22Rv1 (cell line): ENCODE measurements at regions not wholly inside any gene's neighbourhood (a gene's known extent, or its start where the extent isn't known, plus 50 kb on each side); places are given as distances from the start of the nearest gene placed in this dataset.
"Not testable (repeated sequence)": the region's sequence is repeated elsewhere in the genome, so short reads cannot be mapped to it uniquely, and the experiment has no call there.

Source experiments
- ZFX ChIP-seq: fragments of 450-650 bp; IDR thresholded peaks from 2 replicates; pipeline ENCODE4 v1.6.1; 2017; ENCODE audit warnings: antibody characterized with exemption, borderline replicate concordance
- TF ChIP-seq, protein P1 (sequence below): fragments of 450-650 bp; IDR thresholded peaks from 2 replicates; pipeline ENCODE4 v1.5.1; 2017; ENCODE audit warnings: mild to moderate bottlenecking

GRCh38 chr20:48498125-48498524, 329.7 kb downstream of the PREX1 start:
- TF ChIP-seq, protein P1, sequence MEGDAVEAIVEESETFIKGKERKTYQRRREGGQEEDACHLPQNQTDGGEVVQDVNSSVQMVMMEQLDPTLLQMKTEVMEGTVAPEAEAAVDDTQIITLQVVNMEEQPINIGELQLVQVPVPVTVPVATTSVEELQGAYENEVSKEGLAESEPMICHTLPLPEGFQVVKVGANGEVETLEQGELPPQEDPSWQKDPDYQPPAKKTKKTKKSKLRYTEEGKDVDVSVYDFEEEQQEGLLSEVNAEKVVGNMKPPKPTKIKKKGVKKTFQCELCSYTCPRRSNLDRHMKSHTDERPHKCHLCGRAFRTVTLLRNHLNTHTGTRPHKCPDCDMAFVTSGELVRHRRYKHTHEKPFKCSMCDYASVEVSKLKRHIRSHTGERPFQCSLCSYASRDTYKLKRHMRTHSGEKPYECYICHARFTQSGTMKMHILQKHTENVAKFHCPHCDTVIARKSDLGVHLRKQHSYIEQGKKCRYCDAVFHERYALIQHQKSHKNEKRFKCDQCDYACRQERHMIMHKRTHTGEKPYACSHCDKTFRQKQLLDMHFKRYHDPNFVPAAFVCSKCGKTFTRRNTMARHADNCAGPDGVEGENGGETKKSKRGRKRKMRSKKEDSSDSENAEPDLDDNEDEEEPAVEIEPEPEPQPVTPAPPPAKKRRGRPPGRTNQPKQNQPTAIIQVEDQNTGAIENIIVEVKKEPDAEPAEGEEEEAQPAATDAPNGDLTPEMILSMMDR, result not testable (repeated sequence)
- TF ChIP-seq ZFX, result not testable (repeated sequence)
